SK-N-MC (cell line): ENCODE measurements at regions not wholly inside any gene's neighbourhood (a gene's known extent, or its start where the extent isn't known, plus 50 kb on each side); places are given as distances from the start of the nearest gene placed in this dataset.

Experiments used
- EZH2 ChIP-seq: fragments of 200-600 bp; sonication (generic); IDR thresholded peaks from one replicate; pipeline ENCODE4 v1.6.1; 2017; ENCODE audit warnings: antibody characterized with exemption
- FOXP2 ChIP-seq: optimal IDR thresholded peaks from 2 replicates; pipeline ENCODE3; 2011; ENCODE audit warnings: mild to moderate bottlenecking, moderate library complexity; ENCODE audit not compliant: insufficient read depth; ENCODE audit errors: extremely low read length, control extremely low read depth
- POLR2AphosphoS5 ChIP-seq: IDR thresholded peaks from 2 replicates; pipeline ENCODE4 v1.6.1; 2012; ENCODE audit warnings: mild to moderate bottlenecking, low read depth, low read length, borderline replicate concordance

DNA sequence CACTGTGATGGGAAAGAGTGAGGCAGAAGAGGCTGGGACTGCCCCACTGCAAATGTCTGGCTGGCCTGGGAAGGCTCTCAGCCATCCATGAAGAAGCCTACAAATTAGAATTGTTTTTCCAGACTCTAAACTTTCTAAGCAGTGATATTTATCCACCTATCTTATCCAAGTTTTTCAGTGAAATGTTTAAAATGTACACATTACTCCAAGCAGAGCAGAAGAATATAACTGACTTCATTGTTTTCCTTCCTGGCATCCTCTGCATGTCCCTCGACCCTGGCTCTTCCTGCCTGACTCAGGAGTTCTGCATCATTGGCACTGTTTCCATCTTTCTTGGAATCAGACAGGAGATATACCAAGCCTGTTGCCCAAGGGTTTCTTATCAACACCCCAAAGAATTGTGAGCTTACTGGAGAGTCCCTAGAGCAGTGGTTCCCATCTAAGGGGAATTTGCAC, 401.5 kb upstream of the PROK2 start:
- TF ChIP-seq POLR2AphosphoS5 (no peak), EZH2 (no peak), FOXP2 (no peak)
